ENCODE measurements at regions not wholly inside any gene's neighbourhood (a gene's known extent, or its start where the extent isn't known, plus 50 kb on each side); places are given as distances from the start of the nearest gene placed in this dataset.

GRCh38 chr2:184523732-184524131 lies 74.6 kb upstream of the ZNF804A start:
- TF ChIP-seq MYC (IDR thresholded peaks at IDR 0.05; ENCODE audit: low read depth, low read length) = no peak
- no peak for TF ChIP-seq FOS (IDR thresholded peaks at IDR 0.05; ENCODE audit: borderline replicate concordance, insufficient read depth, low read length)
- no peak for TF ChIP-seq POLR2A (IDR thresholded peaks at IDR 0.05; ENCODE audit: low read depth, low read length)
- no peak for TF ChIP-seq CTCF (IDR thresholded peaks at IDR 0.05; ENCODE audit: extremely low read depth in 1 of 2, insufficient read depth in 1 of 2, low read depth in 1 of 2, low read length in 2 of 2)
- no peak for TF ChIP-seq POLR2AphosphoS5 (IDR thresholded peaks at IDR 0.05; ENCODE audit: insufficient read depth, low read depth, low read length)
- no peak for TF ChIP-seq MAX (IDR thresholded peaks at IDR 0.05; ENCODE audit: insufficient read depth, insufficient read length)
- no peak for TF ChIP-seq EZH2 (IDR thresholded peaks at IDR 0.05; ENCODE audit: borderline replicate concordance, low read depth, low read length, severe bottlenecking)
- no peak for TF ChIP-seq JUN (IDR thresholded peaks at IDR 0.05; ENCODE audit: borderline replicate concordance, insufficient read depth, insufficient read length, low read depth)
- TF ChIP-seq GATA2 (IDR thresholded peaks at IDR 0.05; ENCODE audit: insufficient read depth, insufficient read length, low read depth, low read length) = no peak
- POLR2A ChIA-PET = no interaction called here
- no peak overlapping the region for H2AFZ ChIP-seq (ENCODE audit: low read depth, low read length)
- no peak overlapping the region for H3K4me2 ChIP-seq (ENCODE audit: insufficient read depth, low read length)
- no peaks in the 10 kb centered on the region for H3K27me3 ChIP-seq (ENCODE audit: control insufficient read depth in 2 of 2, insufficient read depth in 2 of 2, low read length in 2 of 2)
- peaks cover 6% of the 10 kb centered on the region for H3K9me3 ChIP-seq (replicated peaks; ENCODE audit: control insufficient read depth, insufficient read depth, low read length)
- intact Hi-C loops (cut with micrococcal nuclease) (no loop called here), dilution Hi-C loops (cut with MboI; ENCODE audit: extremely low pct_ligation_motif_present, low sequenced_read_pairs) (no loop called here)
- no peaks in the 10 kb centered on the region for H4K20me1 ChIP-seq (replicated peaks; ENCODE audit: control insufficient read depth, extremely low read depth, insufficient read depth, low read length)
- H3K9ac ChIP-seq (replicated peaks; ENCODE audit: extremely low read depth, insufficient read depth, low read length) = no peak overlapping the region
- CTCF ChIA-PET = no interaction called here
- DNase-seq (ENCODE audit: low read depth, low spot score) (no peak), FAIRE-seq (no peak)
- BruUV-seq (replicated peaks) = no TSS peak
- no peak overlapping the region for H3K27ac ChIP-seq (ENCODE audit: insufficient read depth, low read depth, low read length)
- H3K79me2 ChIP-seq (ENCODE audit: control insufficient read depth, insufficient read depth, low read length) = no peaks in the 10 kb centered on the region
- H3K4me3 ChIP-seq (replicated peaks in 1 of 3; ENCODE audit: insufficient read depth in 1 of 3, low read depth in 1 of 3, low read length in 3 of 3) = no peak overlapping the region
- H3K36me3 ChIP-seq (ENCODE audit: control insufficient read depth in 2 of 2, extremely low read depth in 1 of 2, insufficient read depth in 2 of 2, low read length in 2 of 2) = no peaks in the 10 kb centered on the region
- H3K9me1 ChIP-seq (replicated peaks; ENCODE audit: control insufficient read depth, extremely low read depth, insufficient read depth, low read length) = no peaks in the 10 kb centered on the region
- no peaks in the 10 kb centered on the region for H3K4me1 ChIP-seq (ENCODE audit: control insufficient read depth, extremely low read depth, insufficient read depth, low read length)

All from endothelial cell of umbilical vein (primary cell).